ENCODE measurements at regions not wholly inside any gene's neighbourhood (a gene's known extent, or its start where the extent isn't known, plus 50 kb on each side); places are given as distances from the start of the nearest gene placed in this dataset.

DNA sequence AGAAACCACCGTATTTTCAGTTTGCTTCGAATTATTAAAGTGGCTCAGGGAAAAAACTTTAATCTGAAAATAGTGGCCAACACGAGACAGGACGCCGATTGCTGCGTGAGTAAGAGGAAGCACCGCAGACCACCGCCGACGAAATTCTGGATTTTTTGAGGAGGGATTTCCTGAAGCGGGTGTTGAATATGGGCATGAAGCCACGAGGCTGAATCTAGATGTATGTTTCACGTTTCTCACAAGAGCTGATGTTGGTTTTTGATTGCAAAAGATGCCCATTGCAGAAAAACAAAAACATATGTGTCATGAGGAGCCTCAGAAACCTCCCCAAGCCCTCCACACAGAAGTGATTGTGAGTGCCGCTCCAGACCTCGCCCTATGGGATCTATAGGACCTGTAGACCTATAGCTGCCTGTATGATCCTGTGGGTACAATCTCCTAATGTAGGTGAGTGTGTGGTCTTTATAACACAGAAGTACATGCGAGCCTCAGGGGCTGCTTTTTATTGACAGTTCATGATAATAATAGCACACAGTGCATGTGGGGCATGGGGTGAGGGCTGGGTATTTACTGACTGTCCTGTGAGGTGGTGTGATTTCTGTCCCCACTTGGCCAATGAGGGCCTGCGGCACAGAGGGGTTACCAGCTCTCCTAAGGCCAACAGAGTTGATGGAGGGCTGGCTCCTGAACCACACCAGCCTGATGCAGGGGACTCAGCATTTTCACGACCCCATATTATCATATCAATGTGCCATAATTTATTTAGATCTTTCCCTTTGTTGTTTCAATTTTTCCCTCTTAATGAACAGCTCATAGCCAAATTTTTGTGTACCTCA is 243.9 kb downstream of the DLL1 start (continued):
- TF ChIP-seq, protein P1, sequence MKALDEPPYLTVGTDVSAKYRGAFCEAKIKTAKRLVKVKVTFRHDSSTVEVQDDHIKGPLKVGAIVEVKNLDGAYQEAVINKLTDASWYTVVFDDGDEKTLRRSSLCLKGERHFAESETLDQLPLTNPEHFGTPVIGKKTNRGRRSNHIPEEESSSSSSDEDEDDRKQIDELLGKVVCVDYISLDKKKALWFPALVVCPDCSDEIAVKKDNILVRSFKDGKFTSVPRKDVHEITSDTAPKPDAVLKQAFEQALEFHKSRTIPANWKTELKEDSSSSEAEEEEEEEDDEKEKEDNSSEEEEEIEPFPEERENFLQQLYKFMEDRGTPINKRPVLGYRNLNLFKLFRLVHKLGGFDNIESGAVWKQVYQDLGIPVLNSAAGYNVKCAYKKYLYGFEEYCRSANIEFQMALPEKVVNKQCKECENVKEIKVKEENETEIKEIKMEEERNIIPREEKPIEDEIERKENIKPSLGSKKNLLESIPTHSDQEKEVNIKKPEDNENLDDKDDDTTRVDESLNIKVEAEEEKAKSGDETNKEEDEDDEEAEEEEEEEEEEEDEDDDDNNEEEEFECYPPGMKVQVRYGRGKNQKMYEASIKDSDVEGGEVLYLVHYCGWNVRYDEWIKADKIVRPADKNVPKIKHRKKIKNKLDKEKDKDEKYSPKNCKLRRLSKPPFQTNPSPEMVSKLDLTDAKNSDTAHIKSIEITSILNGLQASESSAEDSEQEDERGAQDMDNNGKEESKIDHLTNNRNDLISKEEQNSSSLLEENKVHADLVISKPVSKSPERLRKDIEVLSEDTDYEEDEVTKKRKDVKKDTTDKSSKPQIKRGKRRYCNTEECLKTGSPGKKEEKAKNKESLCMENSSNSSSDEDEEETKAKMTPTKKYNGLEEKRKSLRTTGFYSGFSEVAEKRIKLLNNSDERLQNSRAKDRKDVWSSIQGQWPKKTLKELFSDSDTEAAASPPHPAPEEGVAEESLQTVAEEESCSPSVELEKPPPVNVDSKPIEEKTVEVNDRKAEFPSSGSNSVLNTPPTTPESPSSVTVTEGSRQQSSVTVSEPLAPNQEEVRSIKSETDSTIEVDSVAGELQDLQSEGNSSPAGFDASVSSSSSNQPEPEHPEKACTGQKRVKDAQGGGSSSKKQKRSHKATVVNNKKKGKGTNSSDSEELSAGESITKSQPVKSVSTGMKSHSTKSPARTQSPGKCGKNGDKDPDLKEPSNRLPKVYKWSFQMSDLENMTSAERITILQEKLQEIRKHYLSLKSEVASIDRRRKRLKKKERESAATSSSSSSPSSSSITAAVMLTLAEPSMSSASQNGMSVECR (CRISPR knock-in tag; IDR thresholded peaks at IDR 0.05; ENCODE audit: borderline replicate concordance) = no peak
- TF ChIP-seq TCF7 (CRISPR knock-in tag; IDR thresholded peaks at IDR 0.05; ENCODE audit: low read depth) = no peak
- TF ChIP-seq, protein P2, sequence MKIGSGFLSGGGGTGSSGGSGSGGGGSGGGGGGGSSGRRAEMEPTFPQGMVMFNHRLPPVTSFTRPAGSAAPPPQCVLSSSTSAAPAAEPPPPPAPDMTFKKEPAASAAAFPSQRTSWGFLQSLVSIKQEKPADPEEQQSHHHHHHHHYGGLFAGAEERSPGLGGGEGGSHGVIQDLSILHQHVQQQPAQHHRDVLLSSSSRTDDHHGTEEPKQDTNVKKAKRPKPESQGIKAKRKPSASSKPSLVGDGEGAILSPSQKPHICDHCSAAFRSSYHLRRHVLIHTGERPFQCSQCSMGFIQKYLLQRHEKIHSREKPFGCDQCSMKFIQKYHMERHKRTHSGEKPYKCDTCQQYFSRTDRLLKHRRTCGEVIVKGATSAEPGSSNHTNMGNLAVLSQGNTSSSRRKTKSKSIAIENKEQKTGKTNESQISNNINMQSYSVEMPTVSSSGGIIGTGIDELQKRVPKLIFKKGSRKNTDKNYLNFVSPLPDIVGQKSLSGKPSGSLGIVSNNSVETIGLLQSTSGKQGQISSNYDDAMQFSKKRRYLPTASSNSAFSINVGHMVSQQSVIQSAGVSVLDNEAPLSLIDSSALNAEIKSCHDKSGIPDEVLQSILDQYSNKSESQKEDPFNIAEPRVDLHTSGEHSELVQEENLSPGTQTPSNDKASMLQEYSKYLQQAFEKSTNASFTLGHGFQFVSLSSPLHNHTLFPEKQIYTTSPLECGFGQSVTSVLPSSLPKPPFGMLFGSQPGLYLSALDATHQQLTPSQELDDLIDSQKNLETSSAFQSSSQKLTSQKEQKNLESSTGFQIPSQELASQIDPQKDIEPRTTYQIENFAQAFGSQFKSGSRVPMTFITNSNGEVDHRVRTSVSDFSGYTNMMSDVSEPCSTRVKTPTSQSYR (CRISPR knock-in tag; IDR thresholded peaks at IDR 0.05) = no peak
- TF ChIP-seq JUN (CRISPR knock-in tag; IDR thresholded peaks at IDR 0.05) = no peak

DNA sequence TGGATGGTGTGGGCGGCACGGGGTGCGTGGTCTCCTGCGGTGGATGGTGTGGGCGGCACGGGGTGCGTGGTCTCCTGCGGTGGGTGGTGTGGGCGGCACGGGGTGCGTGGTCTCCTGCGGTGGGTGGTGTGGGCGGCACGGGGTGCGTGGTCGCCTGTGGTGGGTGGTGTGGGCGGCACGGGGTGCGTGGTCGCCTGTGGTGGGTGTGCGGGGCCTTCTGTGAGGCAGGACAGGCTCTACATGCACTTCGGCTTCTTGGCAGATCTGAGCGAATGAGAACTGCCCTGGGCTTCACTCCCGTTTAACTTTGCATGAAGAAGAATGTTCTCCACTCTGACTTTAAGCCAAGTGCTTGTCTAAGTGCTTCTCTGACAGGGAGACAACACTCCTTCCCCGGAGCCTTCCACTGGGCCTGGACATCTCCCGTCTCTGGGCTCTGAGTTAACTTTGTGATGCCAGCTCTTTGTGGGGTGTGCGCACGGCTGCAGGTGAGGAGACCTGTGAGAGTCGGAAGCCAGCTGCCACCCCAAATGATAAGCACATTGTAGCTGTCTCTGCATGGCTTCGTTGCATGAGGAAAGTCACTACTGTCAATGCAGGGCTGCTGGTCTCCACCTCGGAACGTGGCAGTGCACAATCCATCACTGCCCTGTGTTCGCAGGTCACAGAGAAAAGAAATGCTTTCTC is 244.8 kb downstream of the DLL1 start:
- no peak for DNase-seq (ENCODE audit: low spot score)
- ChIA-PET CTCF (no interaction called here), POLR2A (no interaction called here)
- peaks cover 19% of the 10 kb centered on the region; the same call in 1 of the 2 replicates for H3K36me3 Mint-ChIP-seq
- no peak for ATAC-seq
- H3K27me3 Mint-ChIP-seq (ENCODE audit: low read depth) = no peaks in the 10 kb centered on the region; the same call in 1 of the 2 replicates
- TF ChIP-seq CREM (CRISPR knock-in tag; IDR thresholded peaks at IDR 0.05) = no peak
- TF ChIP-seq EMX1 (CRISPR knock-in tag; IDR thresholded peaks at IDR 0.05) = no peak
- TF ChIP-seq, protein P3, sequence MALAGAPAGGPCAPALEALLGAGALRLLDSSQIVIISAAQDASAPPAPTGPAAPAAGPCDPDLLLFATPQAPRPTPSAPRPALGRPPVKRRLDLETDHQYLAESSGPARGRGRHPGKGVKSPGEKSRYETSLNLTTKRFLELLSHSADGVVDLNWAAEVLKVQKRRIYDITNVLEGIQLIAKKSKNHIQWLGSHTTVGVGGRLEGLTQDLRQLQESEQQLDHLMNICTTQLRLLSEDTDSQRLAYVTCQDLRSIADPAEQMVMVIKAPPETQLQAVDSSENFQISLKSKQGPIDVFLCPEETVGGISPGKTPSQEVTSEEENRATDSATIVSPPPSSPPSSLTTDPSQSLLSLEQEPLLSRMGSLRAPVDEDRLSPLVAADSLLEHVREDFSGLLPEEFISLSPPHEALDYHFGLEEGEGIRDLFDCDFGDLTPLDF (CRISPR knock-in tag; IDR thresholded peaks at IDR 0.05) = no peak
- no peak for TF ChIP-seq SMAD3 (CRISPR knock-in tag; IDR thresholded peaks at IDR 0.05; ENCODE audit: borderline replicate concordance)
- TF ChIP-seq GRHL2 (CRISPR knock-in tag; IDR thresholded peaks at IDR 0.05; ENCODE audit: insufficient replicate concordance, severe bottlenecking) = no peak
- no peak for TF ChIP-seq NFE2L1 (CRISPR knock-in tag; IDR thresholded peaks at IDR 0.05)
- no peak for TF ChIP-seq ZNF416 (CRISPR knock-in tag; IDR thresholded peaks at IDR 0.05)
- no peak overlapping the region for H3K27ac Mint-ChIP-seq
- no peak overlapping the region for H3K4me3 Mint-ChIP-seq
- peaks cover 8% of the 10 kb centered on the region for H3K4me1 Mint-ChIP-seq
- H3K9me3 Mint-ChIP-seq = peaks cover 28% of the 10 kb centered on the region

DNA sequence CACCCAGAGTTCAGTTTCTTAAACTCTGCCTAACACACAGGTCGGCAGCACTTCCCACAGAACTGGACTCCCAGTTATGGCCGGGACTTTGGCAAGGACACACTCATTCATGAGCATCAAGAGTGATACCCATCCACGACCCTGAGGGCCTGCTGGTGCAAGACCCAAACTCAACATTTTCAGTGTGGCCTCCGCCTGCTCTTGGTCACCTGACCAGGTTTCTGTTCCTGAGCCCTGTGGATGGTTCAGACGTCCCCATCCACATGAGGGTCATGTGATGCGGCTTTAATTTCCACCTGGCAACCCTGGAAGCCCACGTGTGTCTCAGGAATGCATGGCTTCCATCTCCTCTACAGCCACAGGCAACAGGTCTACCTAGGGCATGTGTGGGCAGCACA is 245.3 kb downstream of the DLL1 start:
- ChIA-PET CTCF (no interaction called here), POLR2A (no interaction called here)
- H3K36me3 Mint-ChIP-seq = peaks cover 19% of the 10 kb centered on the region; the same call in 1 of the 2 replicates
- H3K9me3 Mint-ChIP-seq = peaks cover 28% of the 10 kb centered on the region
- no peaks in the 10 kb centered on the region; the same call in 1 of the 2 replicates for H3K27me3 Mint-ChIP-seq (ENCODE audit: low read depth)
- DNase-seq (ENCODE audit: low spot score) (no peak), ATAC-seq (no peak)
- peaks cover 14% of the 10 kb centered on the region for H3K4me1 Mint-ChIP-seq
- no peak overlapping the region for H3K4me3 Mint-ChIP-seq
- TF ChIP-seq CREB1 (CRISPR knock-in tag; IDR thresholded peaks at IDR 0.05) (no peak), ESRRA (CRISPR knock-in tag; IDR thresholded peaks at IDR 0.05; ENCODE audit: borderline replicate concordance) (no peak), NFYB (CRISPR knock-in tag; conservative IDR thresholded peaks at IDR 0.05; ENCODE audit: low read depth) (no peak)
- TF ChIP-seq, protein P1 (CRISPR knock-in tag; IDR thresholded peaks at IDR 0.05; ENCODE audit: borderline replicate concordance) = no peak
- no peak overlapping the region for H3K27ac Mint-ChIP-seq

Data from WTC11 (cell line).